ENCODE measurements at regions not wholly inside any gene's neighbourhood (a gene's known extent, or its start where the extent isn't known, plus 50 kb on each side); places are given as distances from the start of the nearest gene placed in this dataset.
A peak's percentile ranks its signal among the peaks of the same experiment; 100 is the strongest.

DNA sequence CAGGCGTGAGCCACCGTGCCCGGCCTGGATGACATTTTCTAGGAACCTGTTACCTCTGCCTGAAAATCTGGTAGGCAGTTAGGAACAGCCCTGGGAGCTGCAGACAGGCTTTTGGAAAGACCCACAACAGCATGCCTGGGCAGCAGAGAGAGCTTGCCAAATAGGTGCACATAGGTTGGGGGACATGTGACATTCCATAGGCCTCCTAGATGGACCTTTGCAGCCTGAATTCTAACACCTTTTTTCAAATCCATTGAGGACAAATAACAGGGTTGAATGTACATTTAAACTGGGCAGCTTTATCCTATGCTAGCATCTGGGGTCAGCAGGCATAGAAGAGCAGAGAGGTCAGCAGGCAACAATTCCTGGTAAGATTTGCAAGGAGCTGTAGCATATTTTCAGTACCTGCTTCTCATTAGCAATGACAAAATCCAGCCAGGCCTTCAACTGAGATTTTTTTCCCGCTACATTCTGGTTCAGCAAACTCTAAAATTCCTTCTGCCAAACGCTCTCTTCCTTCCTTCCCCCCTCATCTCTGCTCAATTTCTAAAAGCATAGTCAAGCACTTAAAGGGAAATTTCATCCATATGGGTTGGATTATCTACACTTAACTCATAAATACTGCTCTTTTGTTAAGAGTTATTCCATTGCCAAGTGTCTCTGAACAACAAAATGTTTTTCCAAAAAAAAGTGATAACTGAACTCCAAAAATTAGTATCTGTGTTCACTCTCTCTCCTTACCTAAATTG, 75.2 kb downstream of the SOWAHC start:
- H3K4me1 ChIP-seq = peaks cover 6 to 16% of the 10 kb centered on the region in 2 donors
- TF ChIP-seq CTCF (IDR thresholded peaks at IDR 0.05) = no peak
- no peak for TF ChIP-seq POLR2A (IDR thresholded peaks at IDR 0.05)
- TF ChIP-seq POLR2AphosphoS5 (IDR thresholded peaks at IDR 0.05) = no peak
- H3K36me3 ChIP-seq = no peaks in the 10 kb centered on the region
- peak overlapping the region; percentile 92 to 94 for H3K27ac ChIP-seq
- no peaks in the 10 kb centered on the region for H3K9me3 ChIP-seq
- H3K27me3 ChIP-seq = no peaks in the 10 kb centered on the region
- intact Hi-C loops (cut with DNase I; ENCODE audit: low total_unique reads) = no loop called here
- H3K4me3 ChIP-seq = no peak overlapping the region
- no peak for DNase-seq (ENCODE audit: low spot score in 2 of 2)

GRCh38 chr2:109689973-109690372, 75.8 kb downstream of the SOWAHC start:
- no peaks in the 10 kb centered on the region for H3K9me3 ChIP-seq
- H3K36me3 ChIP-seq = no peaks in the 10 kb centered on the region
- peaks cover 6 to 16% of the 10 kb centered on the region in 2 donors for H3K4me1 ChIP-seq
- intact Hi-C loops (cut with DNase I; ENCODE audit: low total_unique reads) = no loop called here
- TF ChIP-seq CTCF (IDR thresholded peaks at IDR 0.05) = no peak
- no peak for TF ChIP-seq POLR2AphosphoS5 (IDR thresholded peaks at IDR 0.05)
- TF ChIP-seq POLR2A (IDR thresholded peaks at IDR 0.05) = no peak
- H3K4me3 ChIP-seq = no peak overlapping the region
- DNase-seq (ENCODE audit: low spot score in 2 of 2) = no peak
- H3K27ac ChIP-seq = peak overlapping the region; percentile 92 to 94
- no peaks in the 10 kb centered on the region for H3K27me3 ChIP-seq

GRCh38 chr2:109690457-109690821, 76.3 kb downstream of the SOWAHC start:
- TF ChIP-seq CTCF (IDR thresholded peaks at IDR 0.05) = no peak
- TF ChIP-seq POLR2A (IDR thresholded peaks at IDR 0.05) = no peak
- no peak for TF ChIP-seq POLR2AphosphoS5 (IDR thresholded peaks at IDR 0.05)
- H3K9me3 ChIP-seq = no peaks in the 10 kb centered on the region
- peak overlapping the region; percentile 92 to 94 for H3K27ac ChIP-seq
- H3K36me3 ChIP-seq = no peaks in the 10 kb centered on the region
- no peaks in the 10 kb centered on the region for H3K27me3 ChIP-seq
- intact Hi-C loops (cut with DNase I; ENCODE audit: low total_unique reads) = no loop called here
- no peak for DNase-seq (ENCODE audit: low spot score in 2 of 2)
- no peak overlapping the region for H3K4me3 ChIP-seq
- peaks cover 6 to 16% of the 10 kb centered on the region in 2 donors for H3K4me1 ChIP-seq

- no peaks in the 10 kb centered on the region for H3K27me3 ChIP-seq
- TF ChIP-seq POLR2A (IDR thresholded peaks at IDR 0.05) = no peak
- TF ChIP-seq CTCF (IDR thresholded peaks at IDR 0.05) = no peak
- peak in 2 of 3 donors; percentile 71 to 72 for TF ChIP-seq POLR2AphosphoS5 (IDR thresholded peaks at IDR 0.05)
- no peak overlapping the region for H3K4me3 ChIP-seq
- peaks cover 6 to 16% of the 10 kb centered on the region in 2 donors for H3K4me1 ChIP-seq
- no peaks in the 10 kb centered on the region for H3K9me3 ChIP-seq
- H3K27ac ChIP-seq = peak overlapping the region; percentile 92 to 94
- DNase-seq (ENCODE audit: low spot score in 2 of 2) = peak; percentile 59 to 77
- intact Hi-C loops (cut with DNase I; ENCODE audit: low total_unique reads) = no loop called here
- H3K36me3 ChIP-seq = no peaks in the 10 kb centered on the region
These were observed 76.8 kb downstream of the SOWAHC start for GRCh38 chr2:109690822-109691541.
